ENCODE measurements at regions not wholly inside any gene's neighbourhood (a gene's known extent, or its start where the extent isn't known, plus 50 kb on each side); places are given as distances from the start of the nearest gene placed in this dataset.

- no peaks in the 10 kb centered on the region for H3K36me3 ChIP-seq (replicated peaks in 1 of 2; ENCODE audit: control insufficient read depth in 1 of 2, insufficient read depth in 2 of 2, low read length in 2 of 2)
- peaks cover 0 to 5% (median 0%) of the 10 kb centered on the region in 7 donors for H3K9me3 Mint-ChIP-seq
- no peak overlapping the region for H3K4me2 ChIP-seq (replicated peaks; ENCODE audit: extremely low read depth, low read length, poor library complexity, severe bottlenecking)
- no peak overlapping the region for H3K4me3 ChIP-seq (replicated peaks in 1 of 3; ENCODE audit: low read depth in 2 of 3, low read length in 3 of 3)
- H3K4me1 ChIP-seq (ENCODE audit: control insufficient read depth in 1 of 2, insufficient read depth in 2 of 2, low read length in 2 of 2), result no peaks in the 10 kb centered on the region
- H3K27ac Mint-ChIP-seq, result no peak overlapping the region
- no peak overlapping the region for H3K9ac ChIP-seq (ENCODE audit: insufficient read depth, low read length, poor library complexity, severe bottlenecking)
- no peaks in the 10 kb centered on the region for H3K4me1 Mint-ChIP-seq
- H3K36me3 Mint-ChIP-seq, result no peaks in the 10 kb centered on the region
- DNase-seq, result no peak
- H3K4me3 Mint-ChIP-seq, result no peak overlapping the region
- no peaks in the 10 kb centered on the region for H3K27me3 Mint-ChIP-seq (ENCODE audit: low read depth in 3 of 3)
- H2AFZ ChIP-seq (ENCODE audit: insufficient read depth, low read depth, low read length, poor library complexity, severe bottlenecking), result no peak overlapping the region
- no peaks in the 10 kb centered on the region for H4K20me1 ChIP-seq (ENCODE audit: insufficient read depth, low read length)
- H3K79me2 ChIP-seq (ENCODE audit: insufficient read depth, low read length), result no peaks in the 10 kb centered on the region
- no peak overlapping the region for H3K27ac ChIP-seq (ENCODE audit: low read depth in 1 of 2, low read length in 2 of 2)
- H3K27me3 ChIP-seq (ENCODE audit: control insufficient read depth in 2 of 2, insufficient read depth in 2 of 2, low read length in 2 of 2), result no peaks in the 10 kb centered on the region
- WGBS (ENCODE audit: insufficient coverage), result no CpG with 5 or more reads among the region's 1 CpG
- intact Hi-C loops (cut with micrococcal nuclease), result no loop called here
- H3K9me3 ChIP-seq (replicated peaks in 1 of 2; ENCODE audit: control insufficient read depth in 1 of 2, insufficient read depth in 1 of 2, low read length in 2 of 2), result no peaks in the 10 kb centered on the region
- TF ChIP-seq CTCF (IDR thresholded peaks at IDR 0.05), result no peak
Measured at GRCh38 chr4:64598066-64598465, 188.8 kb upstream of the TECRL start.

GRCh38 chr4:64594723-64595122 lies 185.5 kb upstream of the TECRL start:
- no peak overlapping the region for H3K9ac ChIP-seq (ENCODE audit: insufficient read depth, low read length, poor library complexity, severe bottlenecking)
- no peaks in the 10 kb centered on the region for H4K20me1 ChIP-seq (ENCODE audit: insufficient read depth, low read length)
- no peak overlapping the region for H3K27ac ChIP-seq (ENCODE audit: low read depth in 1 of 2, low read length in 2 of 2)
- H3K36me3 Mint-ChIP-seq, result no peaks in the 10 kb centered on the region
- H2AFZ ChIP-seq (ENCODE audit: insufficient read depth, low read depth, low read length, poor library complexity, severe bottlenecking), result no peak overlapping the region
- H3K4me3 ChIP-seq (replicated peaks in 1 of 3; ENCODE audit: low read depth in 2 of 3, low read length in 3 of 3), result no peak overlapping the region
- H3K4me1 ChIP-seq (ENCODE audit: control insufficient read depth in 1 of 2, insufficient read depth in 2 of 2, low read length in 2 of 2), result no peaks in the 10 kb centered on the region
- H3K27me3 Mint-ChIP-seq (ENCODE audit: low read depth in 3 of 3), result peaks cover 0 to 2% (median 0%) of the 10 kb centered on the region in 3 donors
- no peaks in the 10 kb centered on the region for H3K36me3 ChIP-seq (replicated peaks in 1 of 2; ENCODE audit: control insufficient read depth in 1 of 2, insufficient read depth in 2 of 2, low read length in 2 of 2)
- H3K4me2 ChIP-seq (replicated peaks; ENCODE audit: extremely low read depth, low read length, poor library complexity, severe bottlenecking), result no peak overlapping the region
- H3K4me1 Mint-ChIP-seq, result no peaks in the 10 kb centered on the region
- H3K4me3 Mint-ChIP-seq, result no peak overlapping the region
- no peaks in the 10 kb centered on the region for H3K79me2 ChIP-seq (ENCODE audit: insufficient read depth, low read length)
- no peaks in the 10 kb centered on the region for H3K27me3 ChIP-seq (ENCODE audit: control insufficient read depth in 2 of 2, insufficient read depth in 2 of 2, low read length in 2 of 2)
- no peak for TF ChIP-seq CTCF (IDR thresholded peaks at IDR 0.05)
- H3K9me3 Mint-ChIP-seq, result peaks cover 0 to 8% (median 0%) of the 10 kb centered on the region in 7 donors
- no peak overlapping the region for H3K27ac Mint-ChIP-seq
- DNase-seq, result no peak
- no peaks in the 10 kb centered on the region for H3K9me3 ChIP-seq (replicated peaks in 1 of 2; ENCODE audit: control insufficient read depth in 1 of 2, insufficient read depth in 1 of 2, low read length in 2 of 2)
- intact Hi-C loops (cut with micrococcal nuclease), result no loop called here

All from CD14-positive monocyte (primary cell).